Loucy (cell line): ENCODE measurements at regions not wholly inside any gene's neighbourhood (a gene's known extent, or its start where the extent isn't known, plus 50 kb on each side); places are given as distances from the start of the nearest gene placed in this dataset.

Source experiments
- CTCF ChIP-seq: fragments of 200-600 bp; sonication (generic); conservative IDR thresholded peaks from 2 replicates; pipeline ENCODE4 v1.5.1; 2014; ENCODE audit warnings: mild to moderate bottlenecking, antibody characterized with exemption, low read length
- EZH2phosphoT487 ChIP-seq: fragments of 200-600 bp; IDR thresholded peaks from 2 replicates; pipeline ENCODE4 v1.6.1; 2018; ENCODE audit warnings: antibody characterized with exemption, mild to moderate bottlenecking, moderate library complexity, borderline replicate concordance

DNA sequence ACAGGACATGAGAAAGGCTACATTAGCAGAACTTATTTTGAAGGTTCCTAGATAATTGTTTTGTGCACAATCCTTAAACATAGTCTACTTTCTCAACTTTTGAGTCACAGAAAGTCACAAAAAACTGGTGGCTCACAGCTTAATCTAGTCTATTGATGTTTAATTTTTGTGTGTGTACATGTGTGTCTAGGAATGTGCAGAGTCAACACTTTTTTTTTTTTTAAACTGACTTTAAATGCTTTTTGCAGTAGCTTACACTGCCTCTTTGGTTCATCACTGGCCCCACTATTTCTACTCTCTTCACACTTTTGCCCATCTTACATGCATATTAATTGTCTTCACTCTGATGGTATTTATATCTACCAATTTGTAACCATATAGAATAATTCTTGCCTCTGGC is 566.9 kb downstream of the BCKDHB start:
- TF ChIP-seq CTCF (no peak), EZH2phosphoT487 (no peak)
